GM12872 (cell line): ENCODE measurements at regions not wholly inside any gene's neighbourhood (a gene's known extent, or its start where the extent isn't known, plus 50 kb on each side); places are given as distances from the start of the nearest gene placed in this dataset.

Source experiments
- TF ChIP-seq, protein P1 (sequence below): IDR thresholded peaks from 3 replicates; pipeline ENCODE4 v1.5.1; 2011; ENCODE audit warnings: low read depth, mild to moderate bottlenecking, low read length, moderate library complexity; ENCODE audit not compliant: insufficient read depth

DNA sequence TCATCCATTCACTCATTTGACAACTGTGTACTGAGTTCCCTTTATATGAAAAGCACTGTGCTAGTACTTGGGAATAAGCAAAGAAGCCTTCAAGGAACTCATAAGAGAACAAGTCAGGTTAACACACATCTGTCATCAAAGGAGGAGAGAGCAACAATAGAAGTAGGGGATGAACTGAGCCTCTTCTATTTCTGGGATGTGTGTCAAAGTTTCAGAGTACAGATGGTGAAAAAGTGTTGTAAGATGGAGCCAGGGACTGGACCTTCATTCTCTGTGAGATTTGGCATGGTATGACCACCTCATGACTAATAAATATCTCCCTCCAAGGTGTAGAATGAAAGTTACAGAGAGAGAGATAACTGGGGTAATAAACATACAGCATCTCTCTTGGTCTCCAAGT, 349.8 kb upstream of the PLET1 start:
- TF ChIP-seq, protein P1, sequence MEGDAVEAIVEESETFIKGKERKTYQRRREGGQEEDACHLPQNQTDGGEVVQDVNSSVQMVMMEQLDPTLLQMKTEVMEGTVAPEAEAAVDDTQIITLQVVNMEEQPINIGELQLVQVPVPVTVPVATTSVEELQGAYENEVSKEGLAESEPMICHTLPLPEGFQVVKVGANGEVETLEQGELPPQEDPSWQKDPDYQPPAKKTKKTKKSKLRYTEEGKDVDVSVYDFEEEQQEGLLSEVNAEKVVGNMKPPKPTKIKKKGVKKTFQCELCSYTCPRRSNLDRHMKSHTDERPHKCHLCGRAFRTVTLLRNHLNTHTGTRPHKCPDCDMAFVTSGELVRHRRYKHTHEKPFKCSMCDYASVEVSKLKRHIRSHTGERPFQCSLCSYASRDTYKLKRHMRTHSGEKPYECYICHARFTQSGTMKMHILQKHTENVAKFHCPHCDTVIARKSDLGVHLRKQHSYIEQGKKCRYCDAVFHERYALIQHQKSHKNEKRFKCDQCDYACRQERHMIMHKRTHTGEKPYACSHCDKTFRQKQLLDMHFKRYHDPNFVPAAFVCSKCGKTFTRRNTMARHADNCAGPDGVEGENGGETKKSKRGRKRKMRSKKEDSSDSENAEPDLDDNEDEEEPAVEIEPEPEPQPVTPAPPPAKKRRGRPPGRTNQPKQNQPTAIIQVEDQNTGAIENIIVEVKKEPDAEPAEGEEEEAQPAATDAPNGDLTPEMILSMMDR: no peak

DNA sequence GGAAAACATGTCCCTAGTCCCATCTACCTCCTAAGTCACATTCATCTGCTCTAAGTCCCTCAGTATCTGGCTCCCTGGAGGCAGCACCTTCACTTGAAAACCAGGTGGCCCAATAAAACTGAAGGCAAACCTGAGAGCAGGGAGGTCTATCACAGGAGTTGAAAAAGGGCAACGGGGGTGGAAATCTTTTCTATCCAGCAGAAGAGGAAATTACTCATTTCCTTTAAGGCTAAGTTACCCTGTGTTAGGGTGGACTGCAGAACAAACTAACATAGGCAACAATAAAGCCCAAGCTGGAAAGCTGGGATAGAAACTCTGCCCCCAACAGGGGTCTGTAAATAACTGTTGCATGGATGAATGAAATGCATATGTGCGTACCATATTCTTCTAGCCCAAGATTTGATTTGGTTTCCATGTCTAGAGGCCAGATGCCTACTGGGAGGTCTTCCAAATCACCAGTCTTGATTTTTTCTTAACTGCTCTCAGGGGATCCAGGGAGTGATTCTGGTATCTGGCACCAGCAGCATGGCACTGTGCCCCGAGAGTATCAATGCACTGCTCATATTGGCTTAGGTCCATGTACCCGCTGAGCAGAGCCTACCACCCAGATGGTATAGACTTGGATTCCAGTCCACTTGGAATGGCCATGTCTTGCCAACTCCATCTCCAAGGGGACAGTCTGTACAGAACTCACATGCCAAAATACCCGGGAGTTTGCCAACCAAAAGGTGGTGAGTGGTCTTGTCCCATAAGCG, 350.0 kb upstream of the NCAM1 start:
- TF ChIP-seq, protein P1: no peak

DNA sequence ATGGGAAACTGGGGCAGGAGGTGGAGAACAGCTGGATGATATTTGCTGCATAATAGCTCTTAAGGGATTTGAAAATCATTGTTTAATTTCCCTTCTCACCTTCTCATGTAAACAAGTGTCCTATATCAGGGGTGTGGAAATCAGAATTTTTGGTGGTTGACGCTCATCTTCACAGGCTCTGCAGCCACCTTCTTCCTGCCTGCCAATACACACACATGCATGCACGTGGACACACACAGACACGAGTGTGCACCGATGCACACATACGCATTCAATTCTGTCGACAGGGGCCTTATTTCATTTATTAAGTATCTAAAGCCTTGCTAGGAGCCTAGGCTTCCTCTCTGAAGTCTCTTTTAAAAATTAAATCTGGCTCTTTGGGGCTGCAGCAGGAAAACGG, 349.4 kb upstream of the NCAM1 start:
- TF ChIP-seq, protein P1: no peak

DNA sequence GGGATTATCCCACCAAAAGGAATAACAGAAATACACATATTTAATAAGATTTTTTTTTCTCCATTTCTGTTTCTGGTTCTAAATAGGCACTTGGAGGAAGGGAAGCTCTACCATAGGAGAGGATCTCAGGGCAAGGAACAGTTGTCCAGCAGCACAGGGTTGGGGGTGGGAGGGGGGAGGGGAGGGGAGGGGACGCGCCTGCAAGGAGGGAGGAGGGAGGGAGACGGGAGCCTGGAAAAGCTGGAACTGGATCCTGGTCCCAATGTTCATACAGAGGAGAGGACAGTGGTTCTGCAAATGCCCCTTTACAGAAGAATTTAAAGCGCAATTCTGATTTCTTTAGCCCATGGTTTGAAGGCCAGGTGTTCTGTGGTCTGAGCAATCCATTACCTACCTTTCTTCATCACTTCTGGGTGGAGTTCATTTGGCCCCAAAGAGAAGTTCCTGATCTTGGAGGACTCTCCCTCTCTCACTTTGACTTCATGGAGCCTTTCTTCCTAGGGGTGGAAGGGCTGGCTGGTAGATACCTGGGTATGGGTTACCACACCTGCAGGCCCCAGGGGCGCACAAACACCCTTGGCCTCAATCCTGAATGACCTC, 348.9 kb upstream of the NCAM1 start:
- TF ChIP-seq, protein P1: no peak

DNA sequence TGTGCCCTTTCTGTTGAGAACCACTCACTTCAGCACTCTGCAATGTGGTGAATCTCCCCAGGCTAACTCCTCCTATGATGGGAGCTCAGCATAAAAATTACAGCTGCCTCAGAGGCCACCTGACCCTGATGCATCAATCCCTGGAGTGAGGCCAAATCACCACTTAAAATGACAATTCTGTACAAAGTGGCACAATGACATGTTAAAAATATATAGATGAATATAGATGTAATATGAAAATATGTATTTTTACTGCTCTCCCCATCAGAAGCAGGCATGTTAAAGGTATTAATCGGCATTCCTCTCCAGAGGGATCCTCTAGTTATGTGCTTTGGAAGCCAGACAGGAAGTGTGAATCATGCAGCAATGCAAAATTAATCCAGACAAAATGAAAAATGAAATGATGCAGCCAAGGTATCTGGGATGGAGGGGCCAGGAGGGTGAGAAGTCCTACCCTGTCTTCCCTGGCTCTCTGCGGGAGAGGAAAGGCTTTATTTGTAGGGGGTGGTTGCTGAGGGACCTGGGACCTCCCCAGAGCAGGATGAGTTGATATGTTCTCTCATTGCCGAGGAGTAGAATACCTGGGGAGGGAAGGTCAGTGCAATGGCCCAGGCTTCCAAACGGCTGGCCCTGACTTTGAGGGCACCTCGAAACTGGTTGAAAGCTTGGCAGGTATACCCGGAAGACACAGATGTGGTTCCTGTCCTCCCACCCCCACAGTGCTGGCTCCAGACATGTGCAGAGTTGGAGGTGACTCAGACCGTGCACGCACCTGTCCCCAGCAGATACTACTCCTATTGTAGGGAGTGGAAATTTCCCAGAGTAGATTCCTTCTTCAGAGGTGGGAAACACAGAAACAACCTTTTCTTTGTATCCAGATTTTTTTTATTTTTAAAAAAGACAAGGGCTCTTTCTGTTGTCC, 347.9 kb upstream of the NCAM1 start:
- TF ChIP-seq, protein P1: no peak

DNA sequence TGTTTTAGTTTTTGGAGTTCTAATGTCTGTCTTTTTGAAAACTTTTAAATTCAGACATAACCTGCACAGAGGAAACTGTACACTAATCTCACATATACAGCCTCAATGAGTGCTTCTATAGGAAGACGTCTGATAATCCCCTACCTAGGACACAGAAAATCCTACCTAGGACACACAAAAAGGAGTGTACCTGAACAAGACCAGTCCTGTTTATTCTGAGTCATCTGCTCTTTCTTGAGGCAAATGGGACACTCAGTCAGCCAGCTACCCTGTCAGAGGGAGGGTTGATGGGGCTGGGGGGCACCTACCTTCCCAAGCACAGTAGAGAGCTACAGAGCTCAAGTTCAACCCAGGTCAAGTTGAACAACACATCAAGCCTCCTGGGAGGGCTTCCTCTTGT, 346.6 kb upstream of the NCAM1 start:
- TF ChIP-seq, protein P1: no peak

DNA sequence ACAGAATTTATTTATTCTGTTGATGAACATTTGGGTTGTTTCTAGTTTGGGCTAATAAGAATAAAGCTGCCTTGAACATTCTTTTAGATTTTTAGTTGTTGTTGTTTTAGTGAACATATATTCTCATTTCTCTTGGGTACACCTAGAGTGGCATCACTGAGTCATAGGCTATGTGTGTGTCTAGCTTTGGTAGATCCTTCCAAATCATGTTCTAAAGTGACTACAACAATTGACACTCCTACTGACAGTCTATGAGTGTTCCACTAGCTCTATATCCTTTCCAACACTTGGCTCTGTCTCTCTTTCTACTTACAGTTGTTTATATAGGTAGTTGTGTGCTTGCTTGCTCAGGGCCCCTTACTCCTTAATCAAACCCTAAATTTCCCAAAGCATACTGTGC, 346.0 kb upstream of the NCAM1 start:
- TF ChIP-seq, protein P1: no peak
